ENCODE measurements at regions not wholly inside any gene's neighbourhood (a gene's known extent, or its start where the extent isn't known, plus 50 kb on each side); places are given as distances from the start of the nearest gene placed in this dataset.

DNA sequence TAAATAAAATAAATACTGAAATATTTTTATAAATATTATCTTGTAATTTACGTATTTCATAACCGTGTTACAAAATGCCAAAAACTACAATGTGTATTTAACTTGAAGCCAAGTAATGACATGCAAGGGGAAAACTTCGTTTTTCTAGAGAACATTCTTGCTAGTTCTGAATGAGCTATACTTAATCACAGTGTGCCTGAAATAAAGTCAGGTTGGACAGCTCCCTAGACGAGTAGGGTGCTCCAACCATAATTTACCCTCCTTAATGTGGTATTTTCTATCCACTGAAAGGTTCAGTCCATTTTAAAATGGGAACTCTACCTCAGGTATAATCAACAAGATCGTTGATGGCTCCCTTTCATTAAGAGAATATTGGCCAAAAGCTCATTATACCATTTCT lies 194.5 kb upstream of the AHR start:
- no peak for DNase-seq (ENCODE audit: low spot score)
- TF ChIP-seq ZSCAN25 (CRISPR knock-in tag; IDR thresholded peaks at IDR 0.05) (no peak), MIER2 (CRISPR knock-in tag; IDR thresholded peaks at IDR 0.05) (peak; percentile 51; the same call in 1 of the 2 replicates), REST (IDR thresholded peaks at IDR 0.05; ENCODE audit: borderline replicate concordance in 1 of 2, low read depth in 1 of 2, low read length in 2 of 2) (peak in 1 of 2 experiments; percentile 78; a peak in 3 of 4 replicates)
- Histone ChIP-seq H3K4me3 (replicated peaks in 1 of 3; ENCODE audit: insufficient read depth in 1 of 3, low read depth in 2 of 3, low read length in 3 of 3) (no peak overlapping the region), H3K27me3 (ENCODE audit: control insufficient read depth in 1 of 2, insufficient read depth in 2 of 2, low read length in 2 of 2) (no peaks in the 10 kb centered on the region), H3K79me2 (ENCODE audit: insufficient read depth, low read length) (no peaks in the 10 kb centered on the region), H4K20me1 (ENCODE audit: insufficient read depth, low read length) (no peaks in the 10 kb centered on the region), H3K4me1 (ENCODE audit: insufficient read depth, low read length) (peaks cover 41% of the 10 kb centered on the region), H3K9me3 (ENCODE audit: low read length) (peaks cover 12% of the 10 kb centered on the region), H3K27ac (ENCODE audit: extremely low read length, insufficient read depth, low read length) (no peak overlapping the region), H3K9ac (ENCODE audit: insufficient read depth, low read depth, low read length) (no peak overlapping the region), H3K36me3 (replicated peaks in 1 of 2; ENCODE audit: control insufficient read depth in 1 of 2, insufficient read depth in 2 of 2, low read length in 2 of 2) (no peaks in the 10 kb centered on the region), H2AFZ (ENCODE audit: low read length) (no peak overlapping the region), H3K4me2 (ENCODE audit: low read depth, low read length) (no peak overlapping the region)
- ATAC-seq = no peak
- POLR2A ChIA-PET = interaction anchor here (1.0 to 1.4 kb wide), 2 partner anchors 19 to 26 kb away, joined by 3 read pairs; no protein-coding TSS in a partner anchor
- intact Hi-C loops (cut with micrococcal nuclease; ENCODE audit: unreplicated experiment) (no loop called here), in situ Hi-C loops (cut with HindIII; ENCODE audit: extremely low pct_ligation_motif_present, low pct_unique_long_range_greater_than_20kb) (no loop called here)
- FAIRE-seq = no peak
- CTCF ChIA-PET (ENCODE audit: low intra/inter-chr PET ratio, low total read pairs) = no interaction called here
- no TSS peak for BruUV-seq (replicated peaks)
- 91% methylated on average over 5 of the region's 5 CpGs for WGBS (ENCODE audit: low lambda C conversion rate)

DNA sequence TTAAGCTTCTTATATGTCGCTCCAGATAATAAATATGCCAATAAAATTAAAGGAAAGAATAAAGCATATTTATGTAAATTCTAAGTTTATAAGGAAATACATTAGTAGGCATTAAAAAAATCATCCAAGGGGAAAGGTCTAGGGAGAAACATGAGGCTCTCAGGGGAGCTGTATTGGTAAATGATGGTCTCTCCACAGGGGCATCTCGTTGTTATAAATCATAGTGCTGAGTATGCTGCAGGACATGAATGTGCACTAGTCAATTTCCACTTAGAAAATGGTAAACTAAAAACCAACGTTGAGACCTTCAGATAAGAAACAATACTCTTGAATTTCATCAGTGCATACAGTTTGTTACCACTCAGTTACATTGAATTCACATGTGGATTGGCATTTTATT lies 194.0 kb upstream of the AHR start:
- H3K9ac ChIP-seq (ENCODE audit: insufficient read depth, low read depth, low read length) = no peak overlapping the region
- H3K27ac ChIP-seq (ENCODE audit: extremely low read length, insufficient read depth, low read length) = no peak overlapping the region
- H3K4me2 ChIP-seq (ENCODE audit: low read depth, low read length) = no peak overlapping the region
- WGBS (ENCODE audit: low lambda C conversion rate) = 95% methylated on average over 3 of the region's 3 CpGs
- POLR2A ChIA-PET = interaction anchor here (1.4 kb wide), 1 partner anchor 19 kb away, joined by 3 read pairs; no protein-coding TSS in a partner anchor
- H3K4me3 ChIP-seq (replicated peaks in 1 of 3; ENCODE audit: insufficient read depth in 1 of 3, low read depth in 2 of 3, low read length in 3 of 3) = no peak overlapping the region
- H3K9me3 ChIP-seq (ENCODE audit: low read length) = peaks cover 12% of the 10 kb centered on the region
- TF ChIP-seq ZSCAN21 (CRISPR knock-in tag; IDR thresholded peaks at IDR 0.05; ENCODE audit: borderline replicate concordance) = no peak
- CTCF ChIA-PET (ENCODE audit: low intra/inter-chr PET ratio, low total read pairs) = no interaction called here
- ATAC-seq = no peak
- H3K4me1 ChIP-seq (ENCODE audit: insufficient read depth, low read length) = peaks cover 37% of the 10 kb centered on the region
- BruUV-seq (replicated peaks) = no TSS peak
- intact Hi-C loops (cut with micrococcal nuclease; ENCODE audit: unreplicated experiment) (no loop called here), in situ Hi-C loops (cut with HindIII; ENCODE audit: extremely low pct_ligation_motif_present, low pct_unique_long_range_greater_than_20kb) (no loop called here)
- no peaks in the 10 kb centered on the region for H4K20me1 ChIP-seq (ENCODE audit: insufficient read depth, low read length)
- no peaks in the 10 kb centered on the region for H3K36me3 ChIP-seq (replicated peaks in 1 of 2; ENCODE audit: control insufficient read depth in 1 of 2, insufficient read depth in 2 of 2, low read length in 2 of 2)
- no peak overlapping the region for H2AFZ ChIP-seq (ENCODE audit: low read length)
- no peak for FAIRE-seq
- H3K27me3 ChIP-seq (ENCODE audit: control insufficient read depth in 1 of 2, insufficient read depth in 2 of 2, low read length in 2 of 2) = no peaks in the 10 kb centered on the region
- H3K79me2 ChIP-seq (ENCODE audit: insufficient read depth, low read length) = no peaks in the 10 kb centered on the region
- DNase-seq (ENCODE audit: low spot score) = no peak

Data from HepG2 (cell line).